ENCODE measurements at regions not wholly inside any gene's neighbourhood (a gene's known extent, or its start where the extent isn't known, plus 50 kb on each side); places are given as distances from the start of the nearest gene placed in this dataset.

- no peak for TF ChIP-seq CTCF (IDR thresholded peaks at IDR 0.05)
- no peak for TF ChIP-seq EP300 (IDR thresholded peaks at IDR 0.05)
- TF ChIP-seq POLR2AphosphoS5 (IDR thresholded peaks at IDR 0.05): no peak
- TF ChIP-seq POLR2A (IDR thresholded peaks at IDR 0.05): no peak
These were observed 274.5 kb downstream of the PRR16 start for GRCh38 chr5:120738568-120738967.
